ENCODE measurements at regions not wholly inside any gene's neighbourhood (a gene's known extent, or its start where the extent isn't known, plus 50 kb on each side); places are given as distances from the start of the nearest gene placed in this dataset.

- H3K36me3 ChIP-seq (ENCODE audit: control insufficient read depth in 3 of 3, insufficient read depth in 3 of 3, low read length in 3 of 3), result no peaks in the 10 kb centered on the region
- H3K9me3 ChIP-seq (ENCODE audit: control insufficient read depth in 3 of 3, low read length in 3 of 3), result no peaks in the 10 kb centered on the region
- no peak overlapping the region for H3K9ac ChIP-seq (ENCODE audit: low read depth in 1 of 3, low read length in 3 of 3)
- no peaks in the 10 kb centered on the region for H3K4me1 ChIP-seq (ENCODE audit: control insufficient read depth in 3 of 3, insufficient read depth in 3 of 3, low read length in 3 of 3)
- no peaks in the 10 kb centered on the region for H3K27me3 ChIP-seq (ENCODE audit: control insufficient read depth in 3 of 3, insufficient read depth in 3 of 3, low read length in 3 of 3)
- H3K4me3 ChIP-seq (ENCODE audit: low read length in 3 of 3), result no peak overlapping the region
- H3K27ac ChIP-seq (ENCODE audit: low read depth, low read length), result no peak overlapping the region
These were observed 210.1 kb upstream of the CHD1 start for GRCh38 chr5:99138911-99139310.

GRCh38 chr5:99133921-99134320 is 205.1 kb upstream of the CHD1 start:
- H3K4me1 ChIP-seq (ENCODE audit: control insufficient read depth in 3 of 3, insufficient read depth in 3 of 3, low read length in 3 of 3), result no peaks in the 10 kb centered on the region
- no peak overlapping the region for H3K4me3 ChIP-seq (ENCODE audit: low read length in 3 of 3)
- no peaks in the 10 kb centered on the region for H3K9me3 ChIP-seq (ENCODE audit: control insufficient read depth in 3 of 3, low read length in 3 of 3)
- H3K27ac ChIP-seq (ENCODE audit: low read depth, low read length), result no peak overlapping the region
- no peak overlapping the region for H3K9ac ChIP-seq (ENCODE audit: low read depth in 1 of 3, low read length in 3 of 3)
- H3K36me3 ChIP-seq (ENCODE audit: control insufficient read depth in 3 of 3, insufficient read depth in 3 of 3, low read length in 3 of 3), result no peaks in the 10 kb centered on the region
- H3K27me3 ChIP-seq (ENCODE audit: control insufficient read depth in 3 of 3, insufficient read depth in 3 of 3, low read length in 3 of 3), result no peaks in the 10 kb centered on the region

GRCh38 chr5:99129768-99130501 is 201.1 kb upstream of the CHD1 start:
- Histone ChIP-seq H3K9me3 (ENCODE audit: control insufficient read depth in 3 of 3, low read length in 3 of 3) (no peaks in the 10 kb centered on the region), H3K27me3 (ENCODE audit: control insufficient read depth in 3 of 3, insufficient read depth in 3 of 3, low read length in 3 of 3) (no peaks in the 10 kb centered on the region), H3K36me3 (ENCODE audit: control insufficient read depth in 3 of 3, insufficient read depth in 3 of 3, low read length in 3 of 3) (no peaks in the 10 kb centered on the region), H3K27ac (ENCODE audit: low read depth, low read length) (no peak overlapping the region), H3K9ac (ENCODE audit: low read depth in 1 of 3, low read length in 3 of 3) (no peak overlapping the region), H3K4me3 (ENCODE audit: low read length in 3 of 3) (no peak overlapping the region), H3K4me1 (ENCODE audit: control insufficient read depth in 3 of 3, insufficient read depth in 3 of 3, low read length in 3 of 3) (no peaks in the 10 kb centered on the region)

GRCh38 chr5:99122976-99123375 is 194.2 kb upstream of the CHD1 start:
- H3K9me3 ChIP-seq (ENCODE audit: control insufficient read depth in 3 of 3, low read length in 3 of 3), result no peaks in the 10 kb centered on the region
- no peak overlapping the region for H3K9ac ChIP-seq (ENCODE audit: low read depth in 1 of 3, low read length in 3 of 3)
- no peaks in the 10 kb centered on the region for H3K27me3 ChIP-seq (ENCODE audit: control insufficient read depth in 3 of 3, insufficient read depth in 3 of 3, low read length in 3 of 3)
- no peaks in the 10 kb centered on the region for H3K4me1 ChIP-seq (ENCODE audit: control insufficient read depth in 3 of 3, insufficient read depth in 3 of 3, low read length in 3 of 3)
- H3K4me3 ChIP-seq (ENCODE audit: low read length in 3 of 3), result no peak overlapping the region
- H3K27ac ChIP-seq (ENCODE audit: low read depth, low read length), result no peak overlapping the region
- H3K36me3 ChIP-seq (ENCODE audit: control insufficient read depth in 3 of 3, insufficient read depth in 3 of 3, low read length in 3 of 3), result no peaks in the 10 kb centered on the region

GRCh38 chr5:99119326-99119725 is 190.5 kb upstream of the CHD1 start:
- Histone ChIP-seq H3K9ac (ENCODE audit: low read depth in 1 of 3, low read length in 3 of 3) (no peak overlapping the region), H3K4me3 (ENCODE audit: low read length in 3 of 3) (no peak overlapping the region), H3K9me3 (ENCODE audit: control insufficient read depth in 3 of 3, low read length in 3 of 3) (no peaks in the 10 kb centered on the region), H3K36me3 (ENCODE audit: control insufficient read depth in 3 of 3, insufficient read depth in 3 of 3, low read length in 3 of 3) (no peaks in the 10 kb centered on the region), H3K4me1 (ENCODE audit: control insufficient read depth in 3 of 3, insufficient read depth in 3 of 3, low read length in 3 of 3) (no peaks in the 10 kb centered on the region), H3K27me3 (ENCODE audit: control insufficient read depth in 3 of 3, insufficient read depth in 3 of 3, low read length in 3 of 3) (no peaks in the 10 kb centered on the region), H3K27ac (ENCODE audit: low read depth, low read length) (no peak overlapping the region)

GRCh38 chr5:99116526-99116925 is 187.7 kb upstream of the CHD1 start:
- H3K27me3 ChIP-seq (ENCODE audit: control insufficient read depth in 3 of 3, insufficient read depth in 3 of 3, low read length in 3 of 3), result no peaks in the 10 kb centered on the region

GRCh38 chr5:99109894-99110293 is 181.1 kb upstream of the CHD1 start:
- Histone ChIP-seq H3K4me1 (ENCODE audit: control insufficient read depth in 3 of 3, insufficient read depth in 3 of 3, low read length in 3 of 3) (no peaks in the 10 kb centered on the region), H3K9me3 (ENCODE audit: control insufficient read depth in 3 of 3, low read length in 3 of 3) (no peaks in the 10 kb centered on the region), H3K9ac (ENCODE audit: low read depth in 1 of 3, low read length in 3 of 3) (no peak overlapping the region), H3K27me3 (ENCODE audit: control insufficient read depth in 3 of 3, insufficient read depth in 3 of 3, low read length in 3 of 3) (no peaks in the 10 kb centered on the region), H3K27ac (ENCODE audit: low read depth, low read length) (no peak overlapping the region), H3K36me3 (ENCODE audit: control insufficient read depth in 3 of 3, insufficient read depth in 3 of 3, low read length in 3 of 3) (no peaks in the 10 kb centered on the region), H3K4me3 (ENCODE audit: low read length in 3 of 3) (no peak overlapping the region)

More at GRCh38 chr5:99116526-99116925, 187.7 kb upstream of the CHD1 start:
- Histone ChIP-seq H3K36me3 (ENCODE audit: control insufficient read depth in 3 of 3, insufficient read depth in 3 of 3, low read length in 3 of 3) (no peaks in the 10 kb centered on the region), H3K9ac (ENCODE audit: low read depth in 1 of 3, low read length in 3 of 3) (no peak overlapping the region), H3K4me1 (ENCODE audit: control insufficient read depth in 3 of 3, insufficient read depth in 3 of 3, low read length in 3 of 3) (no peaks in the 10 kb centered on the region), H3K4me3 (ENCODE audit: low read length in 3 of 3) (no peak overlapping the region), H3K9me3 (ENCODE audit: control insufficient read depth in 3 of 3, low read length in 3 of 3) (no peaks in the 10 kb centered on the region), H3K27ac (ENCODE audit: low read depth, low read length) (no peak overlapping the region)

GRCh38 chr5:99105216-99105615 is 176.4 kb upstream of the CHD1 start:
- no peaks in the 10 kb centered on the region for H3K4me1 ChIP-seq (ENCODE audit: control insufficient read depth in 3 of 3, insufficient read depth in 3 of 3, low read length in 3 of 3)
- no peaks in the 10 kb centered on the region for H3K36me3 ChIP-seq (ENCODE audit: control insufficient read depth in 3 of 3, insufficient read depth in 3 of 3, low read length in 3 of 3)
- H3K9ac ChIP-seq (ENCODE audit: low read depth in 1 of 3, low read length in 3 of 3), result no peak overlapping the region
- no peaks in the 10 kb centered on the region for H3K27me3 ChIP-seq (ENCODE audit: control insufficient read depth in 3 of 3, insufficient read depth in 3 of 3, low read length in 3 of 3)
- H3K4me3 ChIP-seq (ENCODE audit: low read length in 3 of 3), result no peak overlapping the region
- no peak overlapping the region for H3K27ac ChIP-seq (ENCODE audit: low read depth, low read length)
- no peaks in the 10 kb centered on the region for H3K9me3 ChIP-seq (ENCODE audit: control insufficient read depth in 3 of 3, low read length in 3 of 3)

- Histone ChIP-seq H3K9ac (ENCODE audit: low read depth in 1 of 3, low read length in 3 of 3) (no peak overlapping the region), H3K27me3 (ENCODE audit: control insufficient read depth in 3 of 3, insufficient read depth in 3 of 3, low read length in 3 of 3) (no peaks in the 10 kb centered on the region), H3K36me3 (ENCODE audit: control insufficient read depth in 3 of 3, insufficient read depth in 3 of 3, low read length in 3 of 3) (no peaks in the 10 kb centered on the region)
These were observed 175.8 kb upstream of the CHD1 start for GRCh38 chr5:99104538-99105132.

GRCh38 chr5:99102073-99102697 is 173.4 kb upstream of the CHD1 start:
- no peaks in the 10 kb centered on the region for H3K4me1 ChIP-seq (ENCODE audit: control insufficient read depth in 3 of 3, insufficient read depth in 3 of 3, low read length in 3 of 3)
- H3K4me3 ChIP-seq (ENCODE audit: low read length in 3 of 3), result no peak overlapping the region
- H3K27me3 ChIP-seq (ENCODE audit: control insufficient read depth in 3 of 3, insufficient read depth in 3 of 3, low read length in 3 of 3), result no peaks in the 10 kb centered on the region
- no peak overlapping the region for H3K9ac ChIP-seq (ENCODE audit: low read depth in 1 of 3, low read length in 3 of 3)
- no peaks in the 10 kb centered on the region for H3K9me3 ChIP-seq (ENCODE audit: control insufficient read depth in 3 of 3, low read length in 3 of 3)
- H3K27ac ChIP-seq (ENCODE audit: low read depth, low read length), result no peak overlapping the region
- no peaks in the 10 kb centered on the region for H3K36me3 ChIP-seq (ENCODE audit: control insufficient read depth in 3 of 3, insufficient read depth in 3 of 3, low read length in 3 of 3)

More at GRCh38 chr5:99104538-99105132, 175.8 kb upstream of the CHD1 start:
- H3K4me3 ChIP-seq (ENCODE audit: low read length in 3 of 3), result no peak overlapping the region
- no peak overlapping the region for H3K27ac ChIP-seq (ENCODE audit: low read depth, low read length)
- H3K4me1 ChIP-seq (ENCODE audit: control insufficient read depth in 3 of 3, insufficient read depth in 3 of 3, low read length in 3 of 3), result no peaks in the 10 kb centered on the region
- no peaks in the 10 kb centered on the region for H3K9me3 ChIP-seq (ENCODE audit: control insufficient read depth in 3 of 3, low read length in 3 of 3)
